ENCODE measurements at regions not wholly inside any gene's neighbourhood (a gene's known extent, or its start where the extent isn't known, plus 50 kb on each side); places are given as distances from the start of the nearest gene placed in this dataset.
"Not testable (repeated sequence)": the region's sequence is repeated elsewhere in the genome, so short reads cannot be mapped to it uniquely, and the experiment has no call there.

DNA sequence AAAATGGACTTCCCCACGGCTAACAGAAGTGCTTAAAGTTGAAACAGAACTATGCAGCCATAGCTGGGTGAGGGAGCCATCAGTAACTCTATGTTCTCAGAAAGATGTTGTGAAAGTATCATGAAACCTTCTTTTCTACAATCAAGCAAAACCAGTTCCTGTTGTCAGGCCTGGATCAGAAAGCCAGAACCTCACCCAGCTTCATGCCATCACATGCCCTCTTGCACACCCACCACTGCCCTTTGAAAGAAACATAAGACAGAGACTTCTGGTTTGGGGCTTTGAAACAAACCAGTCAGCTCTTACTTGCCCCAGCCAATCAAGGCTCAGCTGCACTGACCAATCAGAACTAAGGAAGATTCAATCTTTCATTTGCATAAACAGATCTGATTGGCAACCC, 230.8 kb upstream of the FERD3L start:
- Histone ChIP-seq H3K36me3 (replicated peaks) (no peaks in the 10 kb centered on the region), H3K9me3 (no peaks in the 10 kb centered on the region), H3K27me3 (ENCODE audit: low read depth) (no peaks in the 10 kb centered on the region), H3K4me1 (no peaks in the 10 kb centered on the region), H3K4me3 (no peak overlapping the region)
- in situ Hi-C loops (cut with MboI; ENCODE audit: low sequenced_read_pairs): no loop called here
- DNase-seq (ENCODE audit: low spot score in 2 of 2): no peak

DNA sequence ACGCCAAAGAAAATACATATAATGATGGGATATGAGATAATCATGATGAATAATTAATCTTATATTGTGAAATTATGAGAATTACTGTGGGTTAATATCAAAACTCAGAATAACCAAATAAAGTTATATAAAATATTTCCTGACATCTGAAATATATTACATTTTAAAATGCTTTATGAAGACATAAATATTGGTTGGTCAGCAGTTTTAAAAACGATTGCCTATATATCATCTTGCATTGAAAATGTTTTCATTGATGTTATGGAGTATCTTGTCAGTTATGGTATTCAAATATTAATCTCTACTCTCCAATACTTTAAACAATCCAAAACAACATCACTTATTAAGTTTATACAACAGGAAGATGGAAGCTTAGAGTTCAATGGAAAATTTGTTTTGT, 228.1 kb upstream of the FERD3L start:
- Histone ChIP-seq H3K36me3 (replicated peaks) (no peaks in the 10 kb centered on the region), H3K4me3 (no peak overlapping the region), H3K9me3 (no peaks in the 10 kb centered on the region), H3K4me1 (no peaks in the 10 kb centered on the region; the same call in 1 of the 2 replicates), H3K27me3 (ENCODE audit: low read depth) (no peaks in the 10 kb centered on the region)
- in situ Hi-C loops (cut with MboI; ENCODE audit: low sequenced_read_pairs): no loop called here
- DNase-seq (ENCODE audit: low spot score in 2 of 2): no peak

DNA sequence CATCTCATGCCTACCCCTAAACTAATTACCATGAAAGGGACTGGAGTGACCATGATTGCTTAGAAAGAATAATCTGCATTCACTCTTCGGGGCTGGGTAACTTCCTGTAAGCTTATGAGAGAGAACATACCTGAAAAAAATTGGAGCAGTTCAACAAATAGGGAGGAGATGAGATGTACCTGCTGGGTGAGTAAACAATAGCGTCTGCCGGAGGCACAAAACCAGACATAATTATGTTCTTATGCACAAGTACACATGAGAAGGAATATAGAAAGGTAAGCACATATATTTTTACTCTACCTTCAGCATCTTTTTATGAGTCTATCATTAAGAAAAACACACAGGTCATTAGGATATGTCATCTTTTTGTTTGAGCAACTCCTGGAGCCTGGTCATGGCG, 224.6 kb upstream of the FERD3L start:
- in situ Hi-C loops (cut with MboI; ENCODE audit: low sequenced_read_pairs): no loop called here
- no peak for DNase-seq (ENCODE audit: low spot score in 2 of 2)
- H3K4me1 ChIP-seq: peaks cover 7% of the 10 kb centered on the region

DNA sequence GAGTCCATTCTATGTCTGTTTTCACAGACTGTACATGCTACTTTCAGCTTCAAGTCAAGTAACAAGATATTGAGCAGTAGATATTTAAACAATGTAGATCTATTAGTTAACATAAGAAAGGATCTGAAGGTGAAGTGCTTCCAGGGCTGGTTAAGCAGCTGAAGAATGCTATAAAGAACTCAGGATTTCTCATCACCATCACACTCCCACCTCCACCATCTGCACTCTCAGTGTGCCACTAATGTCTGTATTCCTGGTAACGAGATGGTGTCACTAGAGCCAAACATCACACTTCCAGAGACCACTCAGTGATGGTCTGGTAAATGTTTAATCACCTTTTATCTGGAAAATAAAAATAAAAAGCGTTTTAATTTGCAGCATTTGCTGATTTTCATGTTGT, 224.0 kb upstream of the FERD3L start:
- H3K4me3 ChIP-seq: no peak overlapping the region
- no peaks in the 10 kb centered on the region for H3K9me3 ChIP-seq
- H3K27me3 ChIP-seq (ENCODE audit: low read depth): no peaks in the 10 kb centered on the region
- in situ Hi-C loops (cut with MboI; ENCODE audit: low sequenced_read_pairs): no loop called here
- no peaks in the 10 kb centered on the region for H3K36me3 ChIP-seq (replicated peaks)
- peaks cover 10% of the 10 kb centered on the region for H3K4me1 ChIP-seq
- DNase-seq (ENCODE audit: low spot score in 2 of 2): peak; percentile 12 to 33

More for the DNA sequence above, 224.6 kb upstream of the FERD3L start:
- Histone ChIP-seq H3K36me3 (replicated peaks) (no peaks in the 10 kb centered on the region), H3K4me3 (no peak overlapping the region), H3K9me3 (no peaks in the 10 kb centered on the region), H3K27me3 (ENCODE audit: low read depth) (no peaks in the 10 kb centered on the region)

DNA sequence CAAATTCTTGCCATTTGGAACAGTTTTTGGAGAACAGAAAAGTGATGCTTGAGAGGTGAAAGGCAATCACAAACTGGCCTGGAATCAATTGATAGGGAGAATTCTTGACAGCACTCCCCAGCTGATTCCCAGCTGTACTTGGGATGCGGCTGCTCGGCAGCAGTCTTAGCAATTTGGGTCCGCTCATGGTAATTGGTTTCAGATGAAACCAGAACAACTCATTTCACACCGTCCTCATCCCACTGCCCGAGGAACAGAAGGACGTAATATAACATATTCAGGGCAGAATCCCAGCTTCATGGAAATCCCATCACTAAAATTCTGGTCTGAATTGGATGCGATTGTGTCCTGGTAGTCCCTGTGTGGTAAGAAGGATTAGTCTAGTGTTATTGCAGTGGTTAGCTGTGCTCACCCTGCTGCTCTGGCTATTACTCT, 223.3 kb upstream of the FERD3L start:
- H3K36me3 ChIP-seq (replicated peaks): no peaks in the 10 kb centered on the region
- H3K9me3 ChIP-seq: no peaks in the 10 kb centered on the region
- in situ Hi-C loops (cut with MboI; ENCODE audit: low sequenced_read_pairs): no loop called here
- H3K4me1 ChIP-seq: peaks cover 10% of the 10 kb centered on the region
- H3K4me3 ChIP-seq: no peak overlapping the region
- H3K27me3 ChIP-seq (ENCODE audit: low read depth): no peaks in the 10 kb centered on the region
- no peak for DNase-seq (ENCODE audit: low spot score in 2 of 2)

DNA sequence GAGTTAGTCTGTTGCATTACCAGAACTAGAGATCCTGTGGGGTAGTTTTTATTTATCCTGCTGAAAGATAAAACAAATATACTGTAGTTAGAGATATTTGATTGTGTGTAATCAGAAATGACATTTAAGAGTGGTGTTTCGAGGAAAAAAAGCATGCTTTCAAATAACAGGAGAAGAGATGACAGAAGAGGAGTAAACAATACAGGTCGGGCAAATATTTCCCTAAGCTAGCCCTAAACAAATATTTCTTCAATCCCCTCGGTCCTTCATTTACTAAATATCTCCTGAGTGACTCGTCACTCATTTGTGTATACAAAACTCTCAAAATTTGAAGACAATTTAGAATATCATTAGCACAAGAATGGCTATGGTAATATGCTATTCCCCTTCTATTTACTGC, 219.7 kb upstream of the FERD3L start:
- Histone ChIP-seq H3K4me3 (no peak overlapping the region), H3K36me3 (replicated peaks) (no peaks in the 10 kb centered on the region), H3K4me1 (peaks cover 10% of the 10 kb centered on the region), H3K9me3 (no peaks in the 10 kb centered on the region), H3K27me3 (ENCODE audit: low read depth) (no peaks in the 10 kb centered on the region)
- DNase-seq (ENCODE audit: low spot score in 2 of 2): no peak
- in situ Hi-C loops (cut with MboI; ENCODE audit: low sequenced_read_pairs): no loop called here

DNA sequence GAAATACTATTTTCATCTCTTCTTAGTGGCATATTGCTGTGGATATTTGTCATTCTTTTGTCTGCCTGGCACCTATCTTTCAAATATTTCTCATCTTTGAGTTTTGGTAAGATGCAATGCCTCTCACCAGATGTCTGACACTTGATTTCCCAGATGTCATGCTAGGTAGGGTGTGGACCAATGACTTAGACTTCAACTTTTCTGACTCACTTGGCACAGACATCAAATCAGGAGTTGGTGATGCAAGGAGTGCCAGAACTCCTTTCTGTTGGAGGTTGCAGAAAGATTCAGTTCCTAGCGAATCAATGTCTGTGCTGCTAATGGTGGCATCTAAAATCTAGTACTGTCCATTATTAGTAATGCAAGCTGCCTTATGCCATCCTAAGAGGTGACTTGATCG, 216.9 kb upstream of the FERD3L start:
- DNase-seq (ENCODE audit: low spot score in 2 of 2): no peak
- Histone ChIP-seq H3K36me3 (replicated peaks) (no peaks in the 10 kb centered on the region), H3K9me3 (no peaks in the 10 kb centered on the region), H3K4me1 (peaks cover 10% of the 10 kb centered on the region), H3K27me3 (ENCODE audit: low read depth) (no peaks in the 10 kb centered on the region), H3K4me3 (no peak overlapping the region)
- in situ Hi-C loops (cut with MboI; ENCODE audit: low sequenced_read_pairs): no loop called here

DNA sequence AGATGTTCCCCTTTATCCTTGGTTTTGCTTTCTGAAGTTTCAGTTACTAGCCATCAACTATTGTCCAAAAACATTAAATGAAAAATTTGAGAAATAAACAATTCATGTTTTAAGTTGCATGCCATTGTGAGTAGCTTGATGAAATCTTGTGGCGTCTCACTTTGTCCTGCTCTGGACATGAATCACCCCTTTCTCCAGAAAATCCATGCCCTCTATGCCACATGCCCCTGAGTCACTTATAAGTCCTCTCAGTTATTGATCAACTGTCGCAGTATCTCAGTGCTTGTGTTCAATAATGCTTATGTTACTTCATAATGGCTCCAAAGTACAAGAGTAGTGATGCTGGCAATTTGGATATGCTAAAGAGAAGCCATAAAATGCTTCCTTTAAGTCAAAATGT, 208.0 kb upstream of the FERD3L start:
- Histone ChIP-seq H3K36me3 (replicated peaks) (no peaks in the 10 kb centered on the region), H3K27me3 (ENCODE audit: low read depth) (no peaks in the 10 kb centered on the region), H3K4me1 (peaks cover 7% of the 10 kb centered on the region), H3K4me3 (no peak overlapping the region), H3K9me3 (no peaks in the 10 kb centered on the region)
- in situ Hi-C loops (cut with MboI; ENCODE audit: low sequenced_read_pairs): no loop called here
- DNase-seq (ENCODE audit: low spot score in 2 of 2): no peak

DNA sequence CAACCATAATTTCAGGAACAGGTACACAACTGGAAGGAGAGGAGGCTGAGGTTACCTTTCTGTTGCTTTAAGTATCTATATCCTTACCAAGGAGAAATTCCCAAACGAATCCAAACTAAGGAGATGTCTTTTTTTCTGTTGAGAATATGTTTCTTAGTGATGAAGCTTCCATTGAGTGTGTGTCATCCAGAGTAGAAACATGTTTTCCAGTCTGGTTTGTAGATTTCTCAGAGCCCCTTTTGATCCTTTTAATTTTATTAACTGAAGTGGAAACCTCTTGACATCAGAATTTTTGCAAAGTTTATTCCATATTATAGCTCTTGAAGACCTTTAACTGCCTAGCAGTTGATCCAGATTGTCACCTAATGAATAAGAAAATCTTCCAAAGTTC, 207.1 kb upstream of the FERD3L start:
- in situ Hi-C loops (cut with MboI; ENCODE audit: low sequenced_read_pairs): no loop called here
- Histone ChIP-seq H3K9me3 (no peaks in the 10 kb centered on the region), H3K36me3 (replicated peaks) (no peaks in the 10 kb centered on the region), H3K27me3 (ENCODE audit: low read depth) (no peaks in the 10 kb centered on the region), H3K4me3 (no peak overlapping the region), H3K4me1 (peaks cover 11% of the 10 kb centered on the region)
- no peak for DNase-seq (ENCODE audit: low spot score in 2 of 2)

DNA sequence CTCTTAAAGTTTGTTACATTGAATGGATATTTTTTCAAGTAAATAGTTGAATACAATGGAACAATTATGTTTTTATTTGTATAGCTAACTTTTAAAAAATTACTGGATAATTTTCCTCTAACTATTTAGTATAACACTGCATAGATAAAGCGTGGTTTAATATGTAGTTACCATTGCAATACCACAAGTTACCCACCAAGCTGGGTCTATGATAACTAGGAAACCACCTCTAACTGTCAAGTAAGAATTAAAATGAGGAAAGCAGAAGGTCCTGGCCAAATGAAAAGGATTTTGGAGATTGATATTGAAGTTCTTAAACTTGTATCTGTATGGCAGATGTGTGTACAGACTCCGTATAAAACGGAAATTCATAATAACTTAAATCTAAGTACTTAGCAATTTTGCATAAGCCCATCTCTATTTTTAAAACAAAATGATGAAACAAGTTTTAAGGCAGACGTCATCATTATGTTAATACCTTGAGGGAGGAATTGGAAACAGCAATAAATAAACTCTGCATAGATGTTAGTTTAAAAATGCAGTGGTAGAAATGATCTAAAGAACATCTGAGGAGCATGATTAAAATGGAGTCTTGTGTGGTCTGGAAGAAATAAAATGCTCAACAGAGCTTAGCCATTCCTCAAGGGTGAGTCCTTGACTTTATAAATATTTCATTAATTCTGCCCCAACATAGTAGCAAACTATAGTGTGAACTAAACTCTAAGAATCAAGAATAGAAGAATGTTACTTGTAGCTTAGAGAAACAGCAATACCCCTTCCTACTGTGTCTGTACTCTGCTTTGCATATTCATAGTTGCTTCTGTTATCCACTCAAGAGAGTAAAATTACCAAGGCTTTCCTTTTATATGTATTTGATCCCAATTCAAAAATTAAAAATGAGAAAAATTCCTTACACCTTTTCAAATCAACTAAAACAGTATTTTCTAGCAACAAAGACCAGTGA, 206.4 kb upstream of the FERD3L start:
- H3K4me3 ChIP-seq: no peak overlapping the region
- H3K9me3 ChIP-seq: no peaks in the 10 kb centered on the region
- no peaks in the 10 kb centered on the region for H3K27me3 ChIP-seq (ENCODE audit: low read depth)
- H3K4me1 ChIP-seq: peaks cover 11% of the 10 kb centered on the region
- no peak for DNase-seq (ENCODE audit: low spot score in 2 of 2)
- no peaks in the 10 kb centered on the region for H3K36me3 ChIP-seq (replicated peaks)
- in situ Hi-C loops (cut with MboI; ENCODE audit: low sequenced_read_pairs): no loop called here

DNA sequence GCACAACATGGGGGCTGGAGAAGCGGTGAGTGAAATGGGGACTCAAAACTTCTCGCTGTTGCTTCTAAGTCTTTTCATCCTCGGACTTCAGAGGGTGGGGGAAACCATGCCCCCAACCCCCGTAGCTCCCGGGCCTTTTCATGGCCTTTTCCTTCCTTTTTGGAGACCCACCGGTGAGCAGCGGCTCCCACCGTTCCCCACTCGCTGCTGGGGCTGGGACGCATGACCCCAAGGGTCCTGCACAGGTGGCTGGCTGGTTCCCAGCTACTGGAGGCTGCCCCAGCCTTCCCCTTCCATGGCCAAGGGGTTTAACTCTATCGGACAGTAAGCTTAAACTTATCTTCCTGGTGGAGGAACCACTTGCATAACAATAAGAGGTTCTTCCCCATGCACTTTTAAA, 194.3 kb upstream of the FERD3L start:
- no peak for DNase-seq (ENCODE audit: low spot score in 2 of 2)

DNA sequence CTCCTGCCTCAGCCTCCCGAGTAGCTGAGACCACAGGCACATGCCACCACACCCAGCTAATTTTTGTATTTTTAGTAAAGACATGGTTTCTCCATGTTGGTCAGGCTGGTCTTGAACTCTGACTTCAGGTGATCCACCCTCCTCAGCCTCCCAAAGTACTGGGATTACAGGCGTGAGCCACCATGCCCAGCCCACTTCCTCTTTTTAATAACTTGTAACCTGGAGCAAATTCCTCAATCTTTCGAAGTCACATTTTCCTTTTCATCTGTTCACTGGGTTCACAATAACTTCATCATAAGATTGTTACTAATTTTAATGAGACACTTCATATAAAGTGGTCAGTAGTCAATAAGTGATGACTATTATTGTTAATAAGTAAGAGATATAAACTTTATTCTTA, 193.3 kb upstream of the FERD3L start:
- H3K9me3 ChIP-seq; in situ Hi-C loops (cut with MboI; ENCODE audit: low sequenced_read_pairs); H3K4me1 ChIP-seq; H3K36me3 ChIP-seq (replicated peaks); H3K4me3 ChIP-seq; DNase-seq (ENCODE audit: low spot score in 2 of 2); H3K27me3 ChIP-seq (ENCODE audit: low read depth): not testable (repeated sequence)

More for the DNA sequence above, 194.3 kb upstream of the FERD3L start:
- Histone ChIP-seq H3K4me1 (peaks cover 6% of the 10 kb centered on the region), H3K27me3 (ENCODE audit: low read depth) (no peaks in the 10 kb centered on the region), H3K4me3 (no peak overlapping the region), H3K36me3 (replicated peaks) (no peaks in the 10 kb centered on the region), H3K9me3 (no peaks in the 10 kb centered on the region)
- in situ Hi-C loops (cut with MboI; ENCODE audit: low sequenced_read_pairs): no loop called here

DNA sequence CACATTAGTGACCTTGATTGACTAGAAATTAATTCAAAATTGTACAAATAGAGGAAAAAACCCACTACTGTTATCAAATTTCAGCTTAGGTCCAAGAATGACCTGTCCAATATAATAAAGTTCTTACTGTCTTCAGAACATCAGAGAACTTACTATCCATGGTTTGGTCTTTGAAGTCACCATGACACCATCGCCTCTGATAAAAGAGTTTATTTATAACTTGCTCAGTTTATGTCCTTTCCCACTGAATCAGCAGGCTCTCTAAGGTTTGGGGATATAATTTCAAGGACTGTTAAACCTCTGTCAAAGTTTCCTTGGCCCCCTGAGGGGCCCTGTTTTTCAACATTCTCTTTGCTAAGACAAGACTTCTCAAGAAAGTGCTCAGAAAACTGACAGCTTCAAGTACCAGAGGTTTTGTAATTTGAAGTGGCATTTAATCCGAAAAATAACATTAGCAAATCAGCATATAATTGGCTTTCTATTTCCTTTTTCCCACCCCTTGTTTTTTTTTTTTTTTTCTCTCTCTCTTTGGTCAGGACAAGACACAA, 191.7 kb upstream of the FERD3L start:
- in situ Hi-C loops (cut with MboI; ENCODE audit: low sequenced_read_pairs): no loop called here
- H3K9me3 ChIP-seq: no peaks in the 10 kb centered on the region
- H3K36me3 ChIP-seq (replicated peaks): no peaks in the 10 kb centered on the region
- DNase-seq (ENCODE audit: low spot score in 2 of 2): no peak
- H3K27me3 ChIP-seq (ENCODE audit: low read depth): no peaks in the 10 kb centered on the region
- peaks cover 6% of the 10 kb centered on the region for H3K4me1 ChIP-seq
- no peak overlapping the region for H3K4me3 ChIP-seq

DNA sequence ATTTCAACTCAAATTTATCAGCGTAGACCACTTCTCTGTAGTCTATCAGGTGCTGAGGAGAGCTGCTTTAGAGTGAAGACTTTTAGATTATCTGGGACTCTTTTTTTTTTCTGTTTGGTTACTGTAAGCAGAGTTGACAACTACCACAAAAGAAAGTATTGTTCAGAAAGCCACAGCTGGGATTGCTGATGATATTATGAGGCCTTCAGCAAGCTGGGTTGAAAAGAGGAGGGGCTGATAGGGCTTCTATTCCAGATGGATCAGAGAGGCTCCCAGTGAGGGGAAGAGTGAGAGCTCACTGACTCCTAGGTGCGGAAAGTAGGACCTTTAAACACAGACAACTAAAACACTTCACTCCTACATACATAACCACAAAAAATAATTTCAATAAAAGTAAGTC, 188.5 kb upstream of the FERD3L start:
- no peak for DNase-seq (ENCODE audit: low spot score in 2 of 2)

More for the DNA sequence above, 188.5 kb upstream of the FERD3L start:
- Histone ChIP-seq H3K36me3 (replicated peaks) (no peaks in the 10 kb centered on the region), H3K4me3 (no peak overlapping the region), H3K27me3 (ENCODE audit: low read depth) (no peaks in the 10 kb centered on the region), H3K9me3 (no peaks in the 10 kb centered on the region), H3K4me1 (no peaks in the 10 kb centered on the region; the same call in 1 of the 2 replicates)
- in situ Hi-C loops (cut with MboI; ENCODE audit: low sequenced_read_pairs): no loop called here

Measured in HAP-1 (cell line).